BJ (cell line): ENCODE measurements at regions not wholly inside any gene's neighbourhood (a gene's known extent, or its start where the extent isn't known, plus 50 kb on each side); places are given as distances from the start of the nearest gene placed in this dataset.

ENCODE experiments used
- CTCF ChIA-PET: fragments of 350-600 bp; formaldehyde crosslinking; extraction: SDS; loops from one replicate; lab custom pipeline; 2021; ENCODE audit warnings: antibody characterized with exemption, inconsistent platforms; lab: Yijun Ruan, JAX
- POLR2A ChIA-PET: fragments of 300-600 bp; sonication (Branson Sonifier 250); formaldehyde crosslinking; extraction: SDS; loops from one replicate; lab custom pipeline; 2021; ENCODE audit warnings: antibody characterized with exemption; lab: Charles Lee
- DNase-seq: peaks from one replicate; pipeline ENCODE4 v3.0.0-alpha.2; 2011; ENCODE audit warnings: low read depth
- H3K27me3 ChIP-seq: 2 replicates; pipeline ENCODE4 v1.6.0; 2011; ENCODE audit warnings: low read length; ENCODE audit not compliant: control insufficient read depth, insufficient read depth
- H3K36me3 ChIP-seq: 2 replicates; pipeline ENCODE4 v1.5.1; 2011; ENCODE audit warnings: low read length; ENCODE audit not compliant: control insufficient read depth, insufficient read depth
- H3K4me3 ChIP-seq: 2 replicates; pipeline ENCODE4 v1.5.1; 2011; ENCODE audit warnings: low read depth, mild to moderate bottlenecking, control low read depth, low read length
- TF ChIP-seq, protein P1 (sequence below): IDR thresholded peaks from 2 replicates; pipeline ENCODE4 v1.5.1; 2011; ENCODE audit warnings: low read depth, mild to moderate bottlenecking, control low read depth, inconsistent platforms, low read length, moderate library complexity; ENCODE audit not compliant: insufficient read depth

DNA sequence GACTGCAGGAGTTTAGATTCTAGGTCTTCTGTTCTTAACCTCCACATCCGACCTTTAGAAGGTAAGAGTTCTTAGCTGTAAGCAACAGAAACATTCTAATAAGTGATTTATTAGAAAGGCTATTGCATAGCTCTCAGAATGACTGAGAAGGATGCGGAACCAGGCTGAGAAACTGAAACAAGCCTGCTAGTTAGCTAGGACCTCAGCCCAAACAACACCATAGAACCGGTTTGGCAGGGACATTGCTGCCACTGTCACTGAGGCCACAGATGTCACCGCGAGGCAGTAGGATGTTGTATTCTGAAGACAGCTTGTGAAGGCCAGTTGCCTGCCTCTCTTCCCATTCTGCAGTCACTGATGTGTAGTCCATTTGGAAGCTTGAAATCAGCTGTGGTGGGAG is 160.0 kb upstream of the ARX start:
- Histone ChIP-seq H3K4me3 (no peak overlapping the region), H3K36me3 (no peaks in the 10 kb centered on the region), H3K27me3 (no peaks in the 10 kb centered on the region)
- CTCF ChIA-PET, result no interaction called here
- POLR2A ChIA-PET, result no interaction called here
- TF ChIP-seq, protein P1, sequence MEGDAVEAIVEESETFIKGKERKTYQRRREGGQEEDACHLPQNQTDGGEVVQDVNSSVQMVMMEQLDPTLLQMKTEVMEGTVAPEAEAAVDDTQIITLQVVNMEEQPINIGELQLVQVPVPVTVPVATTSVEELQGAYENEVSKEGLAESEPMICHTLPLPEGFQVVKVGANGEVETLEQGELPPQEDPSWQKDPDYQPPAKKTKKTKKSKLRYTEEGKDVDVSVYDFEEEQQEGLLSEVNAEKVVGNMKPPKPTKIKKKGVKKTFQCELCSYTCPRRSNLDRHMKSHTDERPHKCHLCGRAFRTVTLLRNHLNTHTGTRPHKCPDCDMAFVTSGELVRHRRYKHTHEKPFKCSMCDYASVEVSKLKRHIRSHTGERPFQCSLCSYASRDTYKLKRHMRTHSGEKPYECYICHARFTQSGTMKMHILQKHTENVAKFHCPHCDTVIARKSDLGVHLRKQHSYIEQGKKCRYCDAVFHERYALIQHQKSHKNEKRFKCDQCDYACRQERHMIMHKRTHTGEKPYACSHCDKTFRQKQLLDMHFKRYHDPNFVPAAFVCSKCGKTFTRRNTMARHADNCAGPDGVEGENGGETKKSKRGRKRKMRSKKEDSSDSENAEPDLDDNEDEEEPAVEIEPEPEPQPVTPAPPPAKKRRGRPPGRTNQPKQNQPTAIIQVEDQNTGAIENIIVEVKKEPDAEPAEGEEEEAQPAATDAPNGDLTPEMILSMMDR, result no peak
- DNase-seq, result no peak

DNA sequence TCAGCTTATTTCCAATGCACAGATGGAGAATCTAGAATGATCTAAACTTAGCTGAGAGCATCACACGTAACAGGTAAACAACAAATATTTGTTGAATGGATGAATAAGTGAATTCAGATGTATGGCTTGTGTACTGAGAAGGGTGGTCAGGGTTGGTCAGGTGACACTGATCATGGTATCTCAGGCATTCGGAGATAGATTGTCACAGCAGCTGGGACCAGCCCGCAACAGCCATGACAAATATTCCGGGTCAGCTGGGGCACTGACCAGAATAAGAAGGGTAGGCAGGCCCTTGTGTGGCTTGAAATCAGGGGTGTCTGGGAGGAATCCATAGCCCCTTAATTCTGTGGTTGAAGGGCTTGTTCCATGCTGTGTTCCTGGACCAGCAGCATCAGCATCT is 159.4 kb upstream of the ARX start:
- TF ChIP-seq, protein P1, result no peak
- ChIA-PET CTCF (no interaction called here), POLR2A (no interaction called here)
- DNase-seq, result no peak
- Histone ChIP-seq H3K4me3 (no peak overlapping the region), H3K36me3 (no peaks in the 10 kb centered on the region), H3K27me3 (no peaks in the 10 kb centered on the region)

DNA sequence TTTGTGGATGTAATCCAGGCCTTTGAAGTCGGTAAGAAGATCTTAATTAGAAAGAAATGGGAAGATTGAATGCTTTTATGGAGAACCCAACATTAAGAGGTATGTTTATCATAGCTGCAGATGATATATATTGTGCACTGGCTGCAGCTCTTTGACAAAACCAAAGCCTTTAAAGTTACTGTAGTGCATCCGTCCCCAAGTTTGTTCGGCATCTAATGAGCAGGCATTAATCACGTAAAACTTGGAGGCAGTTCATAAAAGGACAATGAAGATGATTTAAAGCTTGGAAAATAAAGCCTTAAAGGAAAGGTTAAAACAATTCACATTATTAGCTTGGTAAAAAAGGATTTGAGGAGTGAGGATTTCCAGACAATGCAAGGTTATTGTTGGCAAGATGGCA is 150.8 kb upstream of the ARX start:
- ChIA-PET CTCF (interaction anchor here (1.2 kb wide), 1 partner anchor 11 kb away, joined by 3 read pairs; no protein-coding TSS in a partner anchor), POLR2A (no interaction called here)
- no peaks in the 10 kb centered on the region for H3K36me3 ChIP-seq
- TF ChIP-seq, protein P1, result no peak
- no peak overlapping the region for H3K4me3 ChIP-seq
- no peaks in the 10 kb centered on the region for H3K27me3 ChIP-seq
- no peak for DNase-seq

DNA sequence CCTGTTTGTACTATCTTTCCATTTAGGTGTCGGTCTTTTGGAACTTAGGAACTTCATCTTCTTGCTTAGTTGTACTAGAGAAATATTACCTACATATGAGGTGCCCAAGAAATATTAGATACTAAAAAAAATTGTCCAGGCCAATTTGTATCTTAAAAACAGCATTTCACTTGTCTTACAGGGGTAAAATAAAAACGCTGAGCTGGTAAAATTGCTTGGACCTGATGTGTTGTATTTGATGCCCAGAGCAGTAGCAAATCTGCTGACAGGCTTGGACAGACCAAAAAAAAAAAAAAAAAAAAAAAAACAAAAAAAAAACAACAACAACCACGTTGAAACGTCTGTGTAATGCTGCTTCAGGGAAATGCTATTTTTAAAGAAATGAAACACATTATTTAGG is 150.4 kb upstream of the ARX start:
- DNase-seq, result no peak
- TF ChIP-seq, protein P1, result no peak
- H3K27me3 ChIP-seq, result no peaks in the 10 kb centered on the region
- ChIA-PET POLR2A (no interaction called here), CTCF (interaction anchor here (1.2 kb wide), 1 partner anchor 11 kb away, joined by 3 read pairs; no protein-coding TSS in a partner anchor)
- H3K4me3 ChIP-seq, result no peak overlapping the region
- no peaks in the 10 kb centered on the region for H3K36me3 ChIP-seq

DNA sequence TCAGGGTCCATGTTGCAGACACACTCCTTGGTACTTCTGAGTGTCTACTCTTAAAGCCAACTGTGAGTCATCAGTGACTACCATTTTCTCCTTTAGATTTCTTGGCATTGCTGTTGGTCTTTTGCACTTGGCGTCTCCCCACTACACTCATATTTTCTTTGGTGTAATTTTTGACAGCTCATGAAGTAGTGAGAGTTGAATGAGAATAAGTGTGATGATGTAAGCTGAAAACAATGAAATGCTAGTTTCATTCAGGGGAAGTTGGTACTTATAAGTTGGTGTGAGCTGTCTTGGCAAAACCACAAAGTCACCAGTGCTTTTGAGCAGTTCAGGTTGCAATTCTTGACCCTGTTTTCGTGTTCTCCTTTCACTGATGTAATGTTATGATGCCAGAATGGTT is 142.9 kb upstream of the ARX start:
- Histone ChIP-seq H3K36me3 (no peaks in the 10 kb centered on the region), H3K4me3 (no peak overlapping the region), H3K27me3 (no peaks in the 10 kb centered on the region)
- TF ChIP-seq, protein P1, result no peak
- DNase-seq, result no peak
- ChIA-PET CTCF (interaction anchor here (2.0 kb wide), 1 partner anchor 15 kb away, joined by 6 read pairs; no protein-coding TSS in a partner anchor), POLR2A (no interaction called here)
